Embryonic facial prominence (tissue), 1 donor: ENCODE measurements at regions not wholly inside any gene's neighbourhood (a gene's known extent, or its start where the extent isn't known, plus 50 kb on each side); places are given as distances from the start of the nearest gene placed in this dataset.
A peak's percentile ranks its signal among the peaks of the same experiment; 100 is the strongest.

Source experiments
- DNase-seq: peaks from one replicate; pipeline ENCODE4 v3.0.0-alpha.2; 2016; ENCODE audit errors: extremely low spot score

- DNase-seq, result no peak
Observed at GRCh38 chr5:109469896-109470662, 60.3 kb upstream of the PJA2 start.

- DNase-seq, result peak; percentile 68
Observed at GRCh38 chr5:109468737-109469420, 59.1 kb upstream of the PJA2 start.

GRCh38 chr5:109468288-109468676, 58.5 kb upstream of the PJA2 start:
- no peak for DNase-seq

GRCh38 chr5:109467058-109467457, 57.3 kb upstream of the PJA2 start:
- DNase-seq, result no peak
